Keratinocyte (primary cell): ENCODE measurements at regions not wholly inside any gene's neighbourhood (a gene's known extent, or its start where the extent isn't known, plus 50 kb on each side); places are given as distances from the start of the nearest gene placed in this dataset.

Experiments
- CTCF ChIP-seq, 3 experiments: IDR thresholded peaks in 1 of 3; conservative IDR thresholded peaks in 1 of 3; optimal IDR thresholded peaks in 1 of 3; 2 replicates in 2 of 3; 3 replicates in 1 of 3; pipeline versions ENCODE3 to v1.5.1; 2011; ENCODE audit warnings: low read length in 3 of 3, mild to moderate bottlenecking in 3 of 3, moderate library complexity in 2 of 3, control low read depth in 1 of 3, inconsistent platforms in 1 of 3; ENCODE audit not compliant: insufficient read depth in 2 of 3; ENCODE audit errors: extremely low read depth in 1 of 3
- EZH2 ChIP-seq: IDR thresholded peaks from one replicate; pipeline ENCODE4 v1.6.1; 2012; ENCODE audit warnings: inconsistent platforms, mild to moderate bottlenecking, low read length, moderate library complexity

GRCh38 chr7:112669306-112669705 is 120.9 kb downstream of the TMEM168 start:
- TF ChIP-seq CTCF (optimal IDR thresholded peaks at IDR 0.05 in 1 of 3, IDR thresholded peaks at IDR 0.05 in 1 of 3, conservative IDR thresholded peaks at IDR 0.05 in 1 of 3; ENCODE audit: extremely low read depth in 1 of 3, insufficient read depth in 2 of 3, low read length in 3 of 3): no peak
- no peak for TF ChIP-seq EZH2
